A549 (cell line): ENCODE measurements at regions not wholly inside any gene's neighbourhood (a gene's known extent, or its start where the extent isn't known, plus 50 kb on each side); places are given as distances from the start of the nearest gene placed in this dataset.

Experiments
- ATAC-seq, 2 experiments: fragments of 200-7000 bp in 1 of 2; fragments of >200 bp in 1 of 2; cut with Nextera tagmentation in 1 of 2; cut with Tn5 transposase in 1 of 2; 3 replicates each; pipeline versions ENCODE4 v1.8.0 to v1.9.1; 2018 to 2020; ENCODE audit warnings: mild to moderate bottlenecking in 1 of 2, moderate library complexity in 1 of 2
- CTCF ChIA-PET: fragments of 300-600 bp; sonication (Branson Sonifier 250); formaldehyde crosslinking; extraction: SDS; loops from one replicate; lab custom pipeline; 2021; ENCODE audit warnings: antibody characterized with exemption, inconsistent platforms; lab: Yijun Ruan, JAX
- POLR2A ChIA-PET: fragments of 350-600 bp; formaldehyde crosslinking; extraction: SDS; loops from one replicate; lab custom pipeline; 2021; ENCODE audit warnings: antibody characterized with exemption, inconsistent platforms; lab: Yijun Ruan, JAX
- DNase-seq, 2 experiments: peaks; one replicate each; pipeline versions ENCODE4 v3.0.0 to v3.0.0-alpha.2; 2011 to 2016; ENCODE audit warnings: low read depth in 1 of 2, low spot score in 1 of 2
- FAIRE-seq: peaks from 2 replicates; lab custom pipeline; 2011; peaks lifted over from hg19 to GRCh38; lab: Jason Lieb, UNC
- H3K27ac ChIP-seq, 2 experiments: fragments of >200 bp; sonication (Bioruptor Twin); formaldehyde crosslinking; 3 replicates each; pipeline ENCODE4 v1.5.1; 2016 to 2017
- H3K4me1 ChIP-seq: fragments of >200 bp; sonication (Bioruptor Twin); formaldehyde crosslinking; 3 replicates; pipeline ENCODE4 v1.6.1; 2016
- H3K4me2 ChIP-seq: fragments of >200 bp; sonication (Bioruptor Twin); formaldehyde crosslinking; 3 replicates; pipeline ENCODE4 v1.6.1; 2016
- H3K4me3 ChIP-seq: fragments of >200 bp; sonication (Bioruptor Twin); formaldehyde crosslinking; 3 replicates; pipeline ENCODE4 v1.5.1; 2016
- H3K9me3 ChIP-seq: fragments of >200 bp; sonication (Bioruptor Twin); formaldehyde crosslinking; 3 replicates; pipeline ENCODE4 v1.6.1; 2016
- ATOH8 ChIP-seq: fragments of 250-450 bp; sonication (Bioruptor Pico); IDR thresholded peaks from 2 replicates; pipeline ENCODE4 v1.5.0; 2020; ENCODE audit warnings: low read depth, mild to moderate bottlenecking, moderate library complexity
- BHLHE40 ChIP-seq: IDR thresholded peaks from 2 replicates; pipeline ENCODE4 v1.6.1; 2012; ENCODE audit warnings: low read depth, low read length, inconsistent platforms
- CTCF ChIP-seq: fragments of >200 bp; sonication (Bioruptor Twin); formaldehyde crosslinking; IDR thresholded peaks from 3 replicates; pipeline ENCODE4 v1.5.1; 2016
- E2F6 ChIP-seq: IDR thresholded peaks from 2 replicates; pipeline ENCODE4 v1.6.1; 2012; ENCODE audit warnings: low read depth, borderline replicate concordance
- EHF ChIP-seq: fragments of 250-450 bp; sonication (Bioruptor Pico); IDR thresholded peaks from 2 replicates; pipeline ENCODE4 v1.5.0; 2020; ENCODE audit warnings: mild to moderate bottlenecking
- ESRRA ChIP-seq: fragments of 150-350 bp; IDR thresholded peaks from 2 replicates; pipeline ENCODE4 v1.6.1; 2014; ENCODE audit warnings: mild to moderate bottlenecking, low read length, borderline replicate concordance
- FOSB ChIP-seq: fragments of 250-450 bp; sonication (Bioruptor Pico); IDR thresholded peaks from 2 replicates; pipeline ENCODE4 v1.5.0; 2020; ENCODE audit warnings: mild to moderate bottlenecking, moderate library complexity
- GATA3 ChIP-seq: IDR thresholded peaks from 2 replicates; pipeline ENCODE4 v1.6.1; 2012; ENCODE audit warnings: borderline replicate concordance
- HOXA7 ChIP-seq: fragments of 250-450 bp; sonication (Bioruptor Pico); IDR thresholded peaks from 2 replicates; pipeline ENCODE4 v1.5.0; 2020; ENCODE audit warnings: mild to moderate bottlenecking, moderate library complexity
- HOXB13 ChIP-seq: fragments of 250-450 bp; sonication (Bioruptor Pico); IDR thresholded peaks from 2 replicates; pipeline ENCODE4 v1.5.0; 2020; ENCODE audit warnings: low read depth, mild to moderate bottlenecking, moderate library complexity
- HOXB5 ChIP-seq: fragments of 250-450 bp; sonication (Bioruptor Pico); IDR thresholded peaks from 2 replicates; pipeline ENCODE4 v1.5.0; 2020; ENCODE audit warnings: mild to moderate bottlenecking, moderate library complexity
- KDM1A ChIP-seq: fragments of 200-600 bp; sonication (generic); IDR thresholded peaks from 2 replicates; pipeline ENCODE4 v1.6.1; 2016; ENCODE audit warnings: low read depth, mild to moderate bottlenecking
- MAX ChIP-seq: IDR thresholded peaks from 2 replicates; pipeline ENCODE4 v1.6.1; 2012
- MAZ ChIP-seq: fragments of 150-350 bp; IDR thresholded peaks from 2 replicates; pipeline ENCODE4 v1.6.1; 2014; ENCODE audit warnings: antibody characterized with exemption, low read depth, low read length, borderline replicate concordance
- NFE2L2 ChIP-seq: fragments of 150-350 bp; conservative IDR thresholded peaks from 2 replicates; pipeline ENCODE4 v1.6.1; 2014; ENCODE audit warnings: low read length
- POLR2A ChIP-seq: IDR thresholded peaks from 2 replicates; pipeline ENCODE4 v1.6.1; 2012; ENCODE audit warnings: mild to moderate bottlenecking, low read length
- POLR2AphosphoS2 ChIP-seq: conservative IDR thresholded peaks from 2 replicates; pipeline ENCODE4 v1.6.1; 2012; ENCODE audit warnings: low read length, improper control_type of control experiment, inconsistent platforms
- RARB ChIP-seq: fragments of 250-450 bp; sonication (Bioruptor Pico); IDR thresholded peaks from 2 replicates; pipeline ENCODE4 v1.8.0; 2021; ENCODE audit warnings: mild to moderate bottlenecking, moderate library complexity
- RNF2 ChIP-seq: fragments of 200-600 bp; sonication (generic); IDR thresholded peaks from 2 replicates; pipeline ENCODE4 v1.6.1; 2016; ENCODE audit warnings: low read depth, mild to moderate bottlenecking, antibody characterized with exemption, moderate library complexity, borderline replicate concordance
- TFCP2L1 ChIP-seq: fragments of 250-450 bp; sonication (Bioruptor Pico); IDR thresholded peaks from 2 replicates; pipeline ENCODE4 v1.5.0; 2021; ENCODE audit warnings: mild to moderate bottlenecking
- TP53 ChIP-seq: fragments of 250-450 bp; sonication (Bioruptor Pico); IDR thresholded peaks from 2 replicates; pipeline ENCODE4 v1.5.0; 2021; ENCODE audit warnings: mild to moderate bottlenecking, moderate library complexity
- USF2 ChIP-seq: fragments of 450-650 bp; IDR thresholded peaks from 2 replicates; pipeline ENCODE4 v1.6.1; 2014; ENCODE audit warnings: antibody characterized with exemption
- ZC3H11A ChIP-seq: fragments of 450-650 bp; IDR thresholded peaks from 2 replicates; pipeline ENCODE4 v1.6.1; 2014; ENCODE audit warnings: antibody characterized with exemption, mild to moderate bottlenecking
- WGBS: methylation state at CpG from one replicate; pipeline ENCODE4 v1.1.6; 2017; ENCODE audit errors: missing lambda C conversion rate; 5-methylcytosine and 5-hydroxymethylcytosine counted together

GRCh38 chr2:144673456-144673855 lies 153.5 kb upstream of the ZEB2 start:
- no peak for TF ChIP-seq HOXB13 (CRISPR knock-in tag)
- no peak for ATAC-seq
- no peak for FAIRE-seq
- no peaks in the 10 kb centered on the region for H3K4me1 ChIP-seq
- POLR2A ChIA-PET = no interaction called here
- DNase-seq = no peak
- H3K4me3 ChIP-seq = no peak overlapping the region
- no peak overlapping the region for H3K27ac ChIP-seq
- H3K9me3 ChIP-seq = no peaks in the 10 kb centered on the region
- WGBS = 56% methylated on average over 3 of the region's 3 CpGs
- H3K4me2 ChIP-seq = no peak overlapping the region
- CTCF ChIA-PET = no interaction called here

- Histone ChIP-seq H3K4me2 (no peak overlapping the region), H3K4me3 (no peak overlapping the region), H3K4me1 (no peaks in the 10 kb centered on the region), H3K9me3 (no peaks in the 10 kb centered on the region), H3K27ac (no peak overlapping the region)
- 70% methylated on average over 4 of the region's 4 CpGs for WGBS
- FAIRE-seq = no peak
- ATAC-seq = no peak
- ChIA-PET CTCF (no interaction called here), POLR2A (no interaction called here)
- no peak for TF ChIP-seq HOXB13 (CRISPR knock-in tag)
- TF ChIP-seq TP53 = no peak
- TF ChIP-seq POLR2AphosphoS2 = no peak
- TF ChIP-seq BHLHE40 = no peak
- no peak for TF ChIP-seq HOXB5 (CRISPR knock-in tag)
- TF ChIP-seq CTCF = no peak
- TF ChIP-seq TFCP2L1 (CRISPR knock-in tag) = no peak
- no peak for TF ChIP-seq EHF (CRISPR knock-in tag)
- no peak for TF ChIP-seq NFE2L2
- TF ChIP-seq ATOH8 (CRISPR knock-in tag) = no peak
- TF ChIP-seq USF2 = no peak
- no peak for DNase-seq
Observed at GRCh38 chr2:144671695-144672455, 152.0 kb upstream of the ZEB2 start.

- WGBS = 87% methylated on average over 1 of the region's 1 CpG
- ChIA-PET POLR2A (no interaction called here), CTCF (interaction anchor here (1.2 kb wide), 1 partner anchor 20 kb away, joined by 3 read pairs; no protein-coding TSS in a partner anchor)
- H3K4me3 ChIP-seq = no peak overlapping the region
- no peak overlapping the region for H3K4me2 ChIP-seq
- H3K9me3 ChIP-seq = no peaks in the 10 kb centered on the region
- DNase-seq (no peak), ATAC-seq (no peak), FAIRE-seq (no peak)
- no peak overlapping the region for H3K27ac ChIP-seq
- TF ChIP-seq HOXB13 (CRISPR knock-in tag) (no peak), HOXA7 (no peak), HOXB5 (CRISPR knock-in tag) (no peak), RNF2 (no peak), MAZ (no peak), CTCF (no peak), RARB (CRISPR knock-in tag) (no peak), E2F6 (no peak), GATA3 (no peak), FOSB (CRISPR knock-in tag) (no peak), KDM1A (no peak), ZC3H11A (no peak), ESRRA (no peak), USF2 (no peak), NFE2L2 (no peak), POLR2A (no peak), ATOH8 (CRISPR knock-in tag) (no peak), MAX (no peak), EHF (CRISPR knock-in tag) (no peak)
- H3K4me1 ChIP-seq = 0 out of 3 replicates have a peak, but pooled peaks cover 3% of the 10 kb centered on the region
Observed at GRCh38 chr2:144670738-144671137, 150.8 kb upstream of the ZEB2 start.
